ENCODE measurements at regions not wholly inside any gene's neighbourhood (a gene's known extent, or its start where the extent isn't known, plus 50 kb on each side); places are given as distances from the start of the nearest gene placed in this dataset.
"Not testable (repeated sequence)": the region's sequence is repeated elsewhere in the genome, so short reads cannot be mapped to it uniquely, and the experiment has no call there.

- DNase-seq (ENCODE audit: low read depth) = no peak
Measured at GRCh38 chr7:66503551-66504031, 125.1 kb upstream of the KCTD7 start.

DNA sequence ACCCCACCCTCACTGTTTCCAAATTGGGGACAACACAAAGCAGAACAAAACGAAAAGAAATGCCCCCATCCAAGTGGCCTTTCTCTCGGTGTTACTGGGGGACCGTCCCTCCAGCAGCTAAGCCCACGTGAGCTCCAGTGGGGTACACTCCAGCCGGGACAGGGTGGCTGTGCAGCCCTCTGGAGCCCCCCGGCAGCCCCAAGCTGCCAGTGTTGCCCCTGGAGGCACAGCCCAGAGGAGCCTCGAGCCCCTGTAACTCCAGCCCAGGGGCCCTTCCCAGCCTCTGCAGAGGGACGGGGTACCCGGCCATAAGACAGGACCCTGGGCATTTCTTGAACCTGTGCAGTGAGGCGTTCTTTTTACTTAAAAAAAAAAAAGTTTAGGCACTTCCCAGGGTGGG lies 124.5 kb upstream of the KCTD7 start:
- DNase-seq (ENCODE audit: low read depth) = no peak

DNA sequence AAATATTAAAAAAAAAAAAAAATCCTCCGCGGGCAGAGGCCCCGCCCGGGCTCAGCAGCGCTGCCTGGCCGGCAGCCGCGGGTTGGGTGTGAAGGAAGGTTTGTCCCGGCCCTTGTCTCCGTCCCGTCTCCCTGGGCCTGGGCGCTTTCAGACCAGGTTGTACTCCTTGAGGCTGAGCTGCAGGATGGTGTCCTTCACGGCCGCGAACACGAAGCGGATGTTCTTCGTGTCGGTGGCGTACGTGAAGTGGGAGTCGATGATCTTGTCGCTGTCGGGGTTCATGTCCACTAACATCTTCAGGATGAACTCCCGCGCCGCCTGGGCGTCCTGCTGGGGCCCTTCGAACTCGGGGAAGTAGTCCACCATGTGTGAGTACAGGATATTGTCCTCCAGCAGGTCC lies 123.7 kb upstream of the KCTD7 start:
- DNase-seq (ENCODE audit: low read depth) = no peak

DNA sequence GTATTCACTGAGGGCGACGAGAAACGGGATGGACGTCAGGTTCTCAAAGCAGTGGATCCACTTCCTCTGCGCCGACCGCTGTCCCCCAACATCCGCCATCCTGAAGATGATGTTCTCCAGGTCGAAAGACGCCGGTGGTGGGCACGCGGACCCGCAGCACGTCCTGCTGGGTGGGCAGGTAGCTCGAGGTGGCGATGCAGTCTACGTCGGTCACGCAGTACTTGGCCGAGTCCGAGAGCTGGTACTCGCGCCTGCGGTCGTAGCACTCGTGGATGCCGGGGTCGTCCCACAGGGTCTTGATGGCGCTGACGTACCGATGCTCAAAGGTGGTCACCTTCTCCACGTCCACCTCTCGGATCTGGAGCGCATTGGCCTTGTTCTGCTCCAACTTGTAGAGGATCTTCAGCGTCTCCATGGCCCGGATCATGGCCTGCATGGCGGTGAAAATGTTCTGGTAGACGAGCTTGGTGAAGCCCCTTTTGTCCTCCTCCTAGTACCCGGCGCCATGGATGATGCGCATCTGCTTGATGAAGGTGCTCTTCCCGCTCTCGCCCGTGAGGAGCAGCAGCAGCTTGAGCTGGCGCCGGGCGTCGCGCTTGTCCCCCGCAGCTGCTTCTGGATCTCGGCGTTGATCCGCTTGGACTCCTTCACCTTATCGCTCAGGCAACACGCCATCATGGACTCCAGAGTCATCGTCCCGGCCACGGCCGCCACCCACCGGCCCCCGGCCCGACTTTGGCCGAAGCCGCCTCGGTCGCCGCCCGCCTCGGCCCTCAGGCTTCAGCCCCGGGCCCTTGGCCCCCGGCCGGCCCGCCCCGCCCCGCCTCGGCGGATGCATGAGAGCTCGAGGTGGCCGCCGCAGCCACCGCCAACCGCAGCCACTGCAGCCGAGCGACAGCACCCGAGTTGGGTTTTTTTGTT lies 122.9 kb upstream of the KCTD7 start:
- no peak for DNase-seq (ENCODE audit: low read depth)

GRCh38 chr7:66506703-66507102 lies 122.0 kb upstream of the KCTD7 start:
- not testable (repeated sequence) for DNase-seq (ENCODE audit: low read depth)

GRCh38 chr7:66507764-66508296 lies 120.9 kb upstream of the KCTD7 start:
- DNase-seq (ENCODE audit: low read depth) = peak; percentile 33

- no peak for DNase-seq (ENCODE audit: low read depth)
Measured at GRCh38 chr7:66508431-66508830, 120.2 kb upstream of the KCTD7 start.

- DNase-seq (ENCODE audit: low read depth) = no peak
Measured at GRCh38 chr7:66514050-66514449, 114.6 kb upstream of the KCTD7 start.

GRCh38 chr7:66517212-66517909 lies 111.3 kb upstream of the KCTD7 start:
- DNase-seq (ENCODE audit: low read depth) = no peak

GRCh38 chr7:66518151-66518691 lies 110.5 kb upstream of the KCTD7 start:
- no peak for DNase-seq (ENCODE audit: low read depth)

- no peak for DNase-seq (ENCODE audit: low read depth)
Measured at GRCh38 chr7:66521675-66522074, 107.0 kb upstream of the KCTD7 start.

- no peak for DNase-seq (ENCODE audit: low read depth)
Measured at GRCh38 chr7:66522518-66522917, 106.2 kb upstream of the KCTD7 start.

GRCh38 chr7:66523409-66523808 lies 105.3 kb upstream of the KCTD7 start:
- DNase-seq (ENCODE audit: low read depth) = no peak

- no peak for DNase-seq (ENCODE audit: low read depth)
Measured at GRCh38 chr7:66524738-66525137, 103.9 kb upstream of the KCTD7 start.

GRCh38 chr7:66526782-66527181 lies 101.9 kb upstream of the KCTD7 start:
- not testable (repeated sequence) for DNase-seq (ENCODE audit: low read depth)

- DNase-seq (ENCODE audit: low read depth) = no peak
Measured at GRCh38 chr7:66528652-66529051, 100.0 kb upstream of the KCTD7 start.

- no peak for DNase-seq (ENCODE audit: low read depth)
Measured at GRCh38 chr7:66529883-66530610, 98.6 kb upstream of the KCTD7 start.

DNA sequence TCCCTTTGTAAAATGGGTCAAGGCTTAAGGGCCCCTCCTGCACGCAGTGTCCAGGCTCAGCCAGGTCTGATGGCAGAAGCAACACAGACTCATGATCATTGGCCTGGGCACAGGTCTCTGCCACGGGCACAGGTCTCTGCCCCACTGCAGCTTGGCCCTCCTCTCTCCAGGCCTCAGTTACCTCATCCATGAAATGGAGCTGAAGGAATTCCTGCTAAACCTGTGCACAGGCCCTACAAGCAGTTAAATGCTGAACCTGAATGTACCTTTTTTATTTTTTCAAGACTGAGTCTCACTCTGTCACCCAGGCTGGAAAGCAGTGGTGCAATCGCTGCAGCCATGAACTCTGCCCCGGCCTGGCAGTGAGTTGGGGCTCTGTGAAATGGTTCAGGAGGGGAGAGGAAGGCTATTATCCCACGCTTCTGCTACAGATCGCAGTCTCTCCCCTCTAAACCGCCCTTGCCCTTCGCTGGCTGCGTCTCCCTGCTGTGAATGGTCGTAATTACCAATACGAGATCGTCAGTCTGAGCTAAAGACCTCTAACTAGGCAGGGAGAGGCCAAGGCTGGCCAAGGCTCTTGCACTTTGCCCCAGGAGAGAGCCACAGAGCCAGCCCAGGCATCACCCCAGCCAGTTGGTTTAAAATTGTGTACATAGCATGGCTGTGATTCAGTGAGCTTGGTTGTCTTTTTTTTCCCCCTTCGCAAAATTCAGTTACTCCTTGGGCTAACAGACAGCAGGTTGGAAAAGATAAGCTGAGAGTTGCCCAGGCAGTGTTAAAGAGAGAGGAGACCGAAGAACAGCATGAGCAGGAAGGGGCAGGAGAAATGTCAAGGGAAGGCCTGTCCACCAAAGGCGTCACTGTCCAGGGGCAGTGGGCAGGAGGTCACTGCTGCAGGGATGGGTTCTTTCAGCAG lies 93.0 kb upstream of the KCTD7 start:
- no peak for DNase-seq (ENCODE audit: low read depth)

GRCh38 chr7:66537380-66537779 lies 91.3 kb upstream of the KCTD7 start:
- no peak for DNase-seq (ENCODE audit: low read depth)

DNA sequence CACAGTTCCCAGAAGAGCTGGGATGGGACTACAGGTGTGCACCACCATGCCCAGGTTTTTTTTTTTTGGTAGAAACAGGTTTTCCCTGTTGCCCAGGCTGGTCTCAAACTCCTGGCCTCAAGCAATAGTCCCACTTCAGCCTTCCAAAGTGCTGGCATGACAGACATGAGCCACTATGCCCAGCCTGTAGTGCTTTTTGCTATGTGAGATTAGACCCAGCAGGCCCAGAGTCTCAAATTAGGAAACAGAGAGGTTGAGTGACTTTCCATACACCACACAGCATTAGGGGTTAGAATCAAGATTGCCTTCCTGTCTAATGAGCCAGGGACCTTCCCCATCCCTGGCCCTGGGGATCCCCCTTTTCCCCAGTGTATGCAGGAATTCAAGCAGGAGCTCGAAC lies 90.8 kb upstream of the KCTD7 start:
- no peak for DNase-seq (ENCODE audit: low read depth)

GRCh38 chr7:66539264-66539623 lies 89.4 kb upstream of the KCTD7 start:
- DNase-seq (ENCODE audit: low read depth) = no peak

Data from fibroblast of gingiva (primary cell).